ENCODE measurements at regions not wholly inside any gene's neighbourhood (a gene's known extent, or its start where the extent isn't known, plus 50 kb on each side); places are given as distances from the start of the nearest gene placed in this dataset.
A peak's percentile ranks its signal among the peaks of the same experiment; 100 is the strongest.

DNA sequence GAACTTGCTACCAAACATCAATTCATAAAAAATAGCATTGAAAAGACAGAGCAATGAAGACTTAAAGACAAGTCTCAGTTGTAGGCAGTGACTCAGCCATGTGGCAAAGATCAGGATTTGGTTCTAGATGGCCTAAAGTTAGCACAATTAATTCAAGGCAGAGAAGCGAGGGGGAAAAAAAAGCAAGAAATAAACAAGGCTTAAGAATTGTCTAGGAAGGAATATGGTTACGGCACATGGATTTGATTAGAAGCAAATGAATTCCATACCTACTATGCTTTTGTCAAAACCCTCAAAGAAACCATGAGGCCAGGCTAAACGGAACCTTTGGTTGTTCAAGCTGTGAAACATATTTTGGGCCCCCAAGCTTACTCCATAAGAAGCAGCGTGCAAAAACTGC is 362.2 kb upstream of the KCNH7 start:
- H3K27me3 ChIP-seq (ENCODE audit: insufficient read depth, low read depth, severe bottlenecking), result no peaks in the 10 kb centered on the region
- no peaks in the 10 kb centered on the region for H3K9me3 ChIP-seq (ENCODE audit: severe bottlenecking)
- H3K27ac ChIP-seq, result no peak overlapping the region
- TF ChIP-seq, protein P1, sequence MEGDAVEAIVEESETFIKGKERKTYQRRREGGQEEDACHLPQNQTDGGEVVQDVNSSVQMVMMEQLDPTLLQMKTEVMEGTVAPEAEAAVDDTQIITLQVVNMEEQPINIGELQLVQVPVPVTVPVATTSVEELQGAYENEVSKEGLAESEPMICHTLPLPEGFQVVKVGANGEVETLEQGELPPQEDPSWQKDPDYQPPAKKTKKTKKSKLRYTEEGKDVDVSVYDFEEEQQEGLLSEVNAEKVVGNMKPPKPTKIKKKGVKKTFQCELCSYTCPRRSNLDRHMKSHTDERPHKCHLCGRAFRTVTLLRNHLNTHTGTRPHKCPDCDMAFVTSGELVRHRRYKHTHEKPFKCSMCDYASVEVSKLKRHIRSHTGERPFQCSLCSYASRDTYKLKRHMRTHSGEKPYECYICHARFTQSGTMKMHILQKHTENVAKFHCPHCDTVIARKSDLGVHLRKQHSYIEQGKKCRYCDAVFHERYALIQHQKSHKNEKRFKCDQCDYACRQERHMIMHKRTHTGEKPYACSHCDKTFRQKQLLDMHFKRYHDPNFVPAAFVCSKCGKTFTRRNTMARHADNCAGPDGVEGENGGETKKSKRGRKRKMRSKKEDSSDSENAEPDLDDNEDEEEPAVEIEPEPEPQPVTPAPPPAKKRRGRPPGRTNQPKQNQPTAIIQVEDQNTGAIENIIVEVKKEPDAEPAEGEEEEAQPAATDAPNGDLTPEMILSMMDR (IDR thresholded peaks at IDR 0.05; ENCODE audit: low read depth, low read length), result no peak
- H3K36me3 ChIP-seq, result no peaks in the 10 kb centered on the region
- no peak for DNase-seq
- no peak overlapping the region for H3K4me3 ChIP-seq (ENCODE audit: low read depth, low read length)

DNA sequence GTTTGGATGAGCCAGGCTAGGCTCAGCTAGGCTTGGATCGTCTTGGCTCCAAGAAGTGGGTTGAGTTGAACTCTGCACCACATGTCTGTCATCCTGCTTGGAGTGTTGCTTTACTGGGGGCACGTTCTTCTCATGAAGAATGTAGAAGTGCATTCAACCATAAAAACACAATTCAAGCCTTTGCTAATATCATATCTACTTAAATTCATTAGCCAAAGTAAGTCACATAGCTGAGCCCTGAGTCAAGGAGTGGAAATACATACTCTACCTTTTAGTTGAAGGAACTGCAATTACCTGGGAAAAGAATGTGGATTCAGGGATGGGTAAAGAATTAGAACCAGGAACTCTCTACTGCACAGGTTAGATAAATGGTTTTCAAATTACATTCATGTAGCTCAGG is 360.4 kb upstream of the KCNH7 start:
- Histone ChIP-seq H3K27ac (no peak overlapping the region), H3K9me3 (ENCODE audit: severe bottlenecking) (no peaks in the 10 kb centered on the region), H3K36me3 (no peaks in the 10 kb centered on the region), H3K4me3 (ENCODE audit: low read depth, low read length) (no peak overlapping the region), H3K27me3 (ENCODE audit: insufficient read depth, low read depth, severe bottlenecking) (no peaks in the 10 kb centered on the region)
- TF ChIP-seq, protein P1 (IDR thresholded peaks at IDR 0.05; ENCODE audit: low read depth, low read length), result no peak
- DNase-seq, result no peak

DNA sequence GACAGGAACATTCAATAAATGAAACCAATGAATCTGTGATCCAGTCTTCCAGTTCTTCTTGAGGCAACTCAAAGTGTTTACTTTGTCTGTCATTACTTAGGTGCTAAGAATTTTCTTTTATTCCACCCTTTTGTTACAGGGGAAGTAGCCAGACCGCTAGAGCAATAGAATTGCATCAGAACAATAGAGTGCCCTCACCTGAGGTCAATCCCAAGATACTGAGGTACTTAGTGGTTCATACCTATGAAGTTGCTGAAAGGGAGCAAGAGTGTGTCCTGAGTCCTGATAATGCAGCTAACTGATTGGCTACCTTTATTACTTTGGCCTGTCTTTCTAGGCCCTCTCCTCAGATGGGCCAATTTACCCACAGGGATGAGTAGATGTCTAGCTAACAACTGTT is 359.4 kb upstream of the KCNH7 start:
- TF ChIP-seq, protein P1 (IDR thresholded peaks at IDR 0.05; ENCODE audit: low read depth, low read length), result no peak
- Histone ChIP-seq H3K4me3 (ENCODE audit: low read depth, low read length) (no peak overlapping the region), H3K27me3 (ENCODE audit: insufficient read depth, low read depth, severe bottlenecking) (no peaks in the 10 kb centered on the region), H3K9me3 (ENCODE audit: severe bottlenecking) (no peaks in the 10 kb centered on the region), H3K36me3 (no peaks in the 10 kb centered on the region), H3K27ac (no peak overlapping the region)
- no peak for DNase-seq

DNA sequence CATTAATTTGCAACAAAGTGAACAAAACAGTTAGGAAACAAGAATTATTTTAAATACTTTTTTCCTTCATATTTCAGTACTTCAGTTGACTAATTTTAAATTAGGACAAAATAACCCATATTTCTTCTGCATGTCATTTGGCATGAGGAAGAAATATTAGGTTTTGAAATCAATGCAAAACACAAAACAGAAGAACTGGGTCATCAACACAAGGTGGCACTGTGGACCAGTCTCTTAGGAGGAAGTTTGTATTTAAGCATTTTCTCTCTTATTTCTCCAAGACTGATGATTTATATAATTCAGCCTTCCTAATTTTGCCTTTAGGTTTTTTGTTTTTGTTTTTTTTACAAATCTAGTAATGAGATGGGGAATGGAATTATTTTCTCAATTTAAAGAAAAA is 352.8 kb upstream of the KCNH7 start:
- Histone ChIP-seq H3K27me3 (ENCODE audit: insufficient read depth, low read depth, severe bottlenecking) (no peaks in the 10 kb centered on the region), H3K27ac (no peak overlapping the region), H3K9me3 (ENCODE audit: severe bottlenecking) (no peaks in the 10 kb centered on the region), H3K36me3 (no peaks in the 10 kb centered on the region), H3K4me3 (ENCODE audit: low read depth, low read length) (no peak overlapping the region)
- peak; percentile 29 for DNase-seq
- TF ChIP-seq, protein P1 (IDR thresholded peaks at IDR 0.05; ENCODE audit: low read depth, low read length), result peak; percentile 57

DNA sequence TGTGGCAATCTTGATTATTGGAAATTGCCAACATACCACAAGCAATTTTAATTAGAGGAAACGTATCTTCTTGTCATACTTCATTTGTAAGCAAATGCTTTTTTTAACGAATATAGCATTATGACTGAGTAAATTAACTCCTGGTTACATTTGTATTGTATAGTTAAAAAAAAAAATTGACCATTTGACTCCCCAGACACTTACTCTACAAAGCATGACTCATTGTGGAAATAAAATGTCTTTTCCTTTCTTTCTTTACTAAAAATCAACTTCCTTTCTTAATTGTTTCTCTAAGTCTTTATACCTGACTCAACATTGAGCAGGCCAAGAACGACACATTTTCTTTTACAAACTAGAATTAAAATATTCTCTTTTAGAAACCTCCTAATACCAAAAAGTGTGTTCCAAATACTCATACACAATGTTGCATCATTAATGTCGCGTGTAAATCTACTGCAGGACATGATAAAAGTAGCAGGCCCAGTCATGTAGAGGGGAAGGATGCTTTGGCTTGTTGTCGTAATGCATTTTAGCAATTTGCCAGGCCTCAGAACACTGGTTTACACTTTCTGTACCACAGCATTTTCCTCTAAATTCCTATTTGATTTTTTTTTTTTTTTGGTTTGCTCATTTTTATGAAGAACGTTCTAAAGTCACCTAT is 349.6 kb upstream of the KCNH7 start:
- no peaks in the 10 kb centered on the region for H3K9me3 ChIP-seq (ENCODE audit: severe bottlenecking)
- DNase-seq, result no peak
- TF ChIP-seq, protein P1 (IDR thresholded peaks at IDR 0.05; ENCODE audit: low read depth, low read length), result no peak
- no peak overlapping the region for H3K27ac ChIP-seq
- H3K27me3 ChIP-seq (ENCODE audit: insufficient read depth, low read depth, severe bottlenecking), result no peaks in the 10 kb centered on the region
- no peaks in the 10 kb centered on the region for H3K36me3 ChIP-seq
- no peak overlapping the region for H3K4me3 ChIP-seq (ENCODE audit: low read depth, low read length)

DNA sequence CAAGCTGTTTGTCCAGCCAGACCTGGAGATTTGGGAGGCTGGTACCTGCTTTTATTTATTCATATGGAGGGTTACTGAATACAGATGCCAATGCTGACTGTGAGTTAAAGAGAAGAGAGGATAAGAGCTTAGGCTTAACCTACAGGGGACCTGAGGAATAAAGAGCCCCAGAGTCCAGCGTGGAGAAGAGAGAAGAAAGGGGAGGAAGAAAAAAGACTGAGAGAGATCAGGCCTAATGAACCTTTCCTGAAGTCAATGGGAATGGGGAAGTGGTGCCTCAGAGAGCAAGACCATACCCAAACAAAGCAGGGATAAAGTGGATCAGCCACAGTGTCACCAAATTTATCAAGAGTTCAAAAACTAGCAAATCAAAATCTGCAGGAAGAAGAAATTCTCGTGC is 348.6 kb upstream of the KCNH7 start:
- Histone ChIP-seq H3K27ac (no peak overlapping the region), H3K36me3 (no peaks in the 10 kb centered on the region), H3K9me3 (ENCODE audit: severe bottlenecking) (no peaks in the 10 kb centered on the region), H3K27me3 (ENCODE audit: insufficient read depth, low read depth, severe bottlenecking) (no peaks in the 10 kb centered on the region), H3K4me3 (ENCODE audit: low read depth, low read length) (no peak overlapping the region)
- DNase-seq, result no peak
- TF ChIP-seq, protein P1 (IDR thresholded peaks at IDR 0.05; ENCODE audit: low read depth, low read length), result no peak
